ENCODE measurements at regions not wholly inside any gene's neighbourhood (a gene's known extent, or its start where the extent isn't known, plus 50 kb on each side); places are given as distances from the start of the nearest gene placed in this dataset.
"Not testable (repeated sequence)": the region's sequence is repeated elsewhere in the genome, so short reads cannot be mapped to it uniquely, and the experiment has no call there.

DNA sequence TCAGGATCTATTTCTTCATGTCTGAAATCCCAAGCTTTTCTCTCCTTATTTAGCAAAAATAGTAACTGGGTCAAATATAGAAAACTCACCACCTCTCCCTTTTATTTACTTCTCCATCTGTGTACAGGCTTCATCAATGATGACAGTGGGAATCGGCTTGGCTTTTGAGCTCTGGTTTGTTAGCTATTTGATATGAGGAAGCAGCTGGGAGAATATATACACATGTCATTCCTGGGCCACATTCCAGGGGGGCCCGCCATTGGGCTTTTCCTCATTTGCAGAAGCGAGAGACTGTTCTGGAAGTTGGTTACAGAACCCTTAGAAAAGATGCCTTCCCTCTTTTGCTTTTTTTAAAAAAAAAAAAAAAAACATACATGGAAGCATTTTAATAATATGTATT is 107.4 kb upstream of the F9 start:
- no peaks in the 10 kb centered on the region for H3K36me3 Mint-ChIP-seq (ENCODE audit: low read depth)
- H3K4me3 Mint-ChIP-seq (ENCODE audit: unreplicated experiment), result no peak overlapping the region
- H3K27me3 Mint-ChIP-seq (ENCODE audit: low read depth), result no peaks in the 10 kb centered on the region
- H3K9me3 Mint-ChIP-seq (ENCODE audit: low read depth), result peaks cover 8% of the 10 kb centered on the region
- TF ChIP-seq, protein P1, sequence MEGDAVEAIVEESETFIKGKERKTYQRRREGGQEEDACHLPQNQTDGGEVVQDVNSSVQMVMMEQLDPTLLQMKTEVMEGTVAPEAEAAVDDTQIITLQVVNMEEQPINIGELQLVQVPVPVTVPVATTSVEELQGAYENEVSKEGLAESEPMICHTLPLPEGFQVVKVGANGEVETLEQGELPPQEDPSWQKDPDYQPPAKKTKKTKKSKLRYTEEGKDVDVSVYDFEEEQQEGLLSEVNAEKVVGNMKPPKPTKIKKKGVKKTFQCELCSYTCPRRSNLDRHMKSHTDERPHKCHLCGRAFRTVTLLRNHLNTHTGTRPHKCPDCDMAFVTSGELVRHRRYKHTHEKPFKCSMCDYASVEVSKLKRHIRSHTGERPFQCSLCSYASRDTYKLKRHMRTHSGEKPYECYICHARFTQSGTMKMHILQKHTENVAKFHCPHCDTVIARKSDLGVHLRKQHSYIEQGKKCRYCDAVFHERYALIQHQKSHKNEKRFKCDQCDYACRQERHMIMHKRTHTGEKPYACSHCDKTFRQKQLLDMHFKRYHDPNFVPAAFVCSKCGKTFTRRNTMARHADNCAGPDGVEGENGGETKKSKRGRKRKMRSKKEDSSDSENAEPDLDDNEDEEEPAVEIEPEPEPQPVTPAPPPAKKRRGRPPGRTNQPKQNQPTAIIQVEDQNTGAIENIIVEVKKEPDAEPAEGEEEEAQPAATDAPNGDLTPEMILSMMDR (IDR thresholded peaks at IDR 0.05), result no peak
- no peak for DNase-seq (ENCODE audit: low spot score)
- no peak overlapping the region for H3K27ac Mint-ChIP-seq (ENCODE audit: unreplicated experiment)
- no peaks in the 10 kb centered on the region for H3K4me1 Mint-ChIP-seq (ENCODE audit: low read depth)

DNA sequence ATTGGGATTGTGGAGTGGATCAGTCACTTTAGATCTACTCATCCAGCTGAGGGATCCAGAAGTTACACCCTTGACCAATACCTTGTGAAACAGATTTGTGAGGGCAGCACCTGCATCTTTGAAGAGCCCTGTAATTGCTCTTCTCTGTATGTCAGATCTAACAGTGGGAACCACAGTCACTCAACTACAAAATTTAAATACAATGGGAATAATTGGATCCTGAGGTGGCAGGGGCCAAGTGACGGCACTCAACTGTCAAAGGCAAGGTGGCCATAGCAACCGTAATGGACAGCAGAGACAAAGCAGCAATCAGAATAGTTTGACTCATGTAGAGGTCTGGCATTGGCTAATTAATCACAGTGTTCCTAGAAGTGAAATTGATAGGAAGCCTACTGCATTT is 132.3 kb upstream of the F9 start:
- H3K4me1 Mint-ChIP-seq (ENCODE audit: low read depth), result not testable (repeated sequence)

DNA sequence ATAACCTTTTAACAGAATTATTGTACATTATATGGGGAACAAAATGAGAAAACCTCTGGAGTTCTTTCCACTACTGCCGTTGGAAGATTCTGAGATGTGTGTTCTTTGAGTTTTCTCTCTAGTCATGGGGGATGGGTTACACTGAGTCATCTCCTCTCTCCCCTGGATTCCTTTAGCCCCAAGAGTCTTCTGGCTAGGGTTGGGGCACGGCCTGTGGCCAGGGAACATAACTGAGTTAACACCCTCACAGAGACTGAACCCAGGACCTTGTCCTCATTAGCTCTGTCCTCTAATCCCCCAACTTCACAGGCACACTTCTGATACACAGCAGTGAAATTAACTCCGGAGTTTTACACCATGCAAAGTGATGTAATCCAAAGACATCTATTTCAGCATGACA is 142.3 kb upstream of the F9 start:
- Mint-ChIP-seq H3K27ac (ENCODE audit: unreplicated experiment) (no peak overlapping the region), H3K4me1 (ENCODE audit: low read depth) (no peaks in the 10 kb centered on the region), H3K27me3 (ENCODE audit: low read depth) (no peaks in the 10 kb centered on the region), H3K9me3 (ENCODE audit: low read depth) (peaks cover 2% of the 10 kb centered on the region), H3K4me3 (ENCODE audit: unreplicated experiment) (no peak overlapping the region), H3K36me3 (ENCODE audit: low read depth) (no peaks in the 10 kb centered on the region)
- DNase-seq (ENCODE audit: low spot score), result no peak
- TF ChIP-seq, protein P1 (IDR thresholded peaks at IDR 0.05), result no peak

More for the DNA sequence above, 132.3 kb upstream of the F9 start:
- not testable (repeated sequence) for H3K27ac Mint-ChIP-seq (ENCODE audit: unreplicated experiment); H3K36me3 Mint-ChIP-seq (ENCODE audit: low read depth); H3K27me3 Mint-ChIP-seq (ENCODE audit: low read depth); DNase-seq (ENCODE audit: low spot score); H3K4me3 Mint-ChIP-seq (ENCODE audit: unreplicated experiment)
- H3K9me3 Mint-ChIP-seq (ENCODE audit: low read depth), result peaks cover 45% of the 10 kb centered on the region

DNA sequence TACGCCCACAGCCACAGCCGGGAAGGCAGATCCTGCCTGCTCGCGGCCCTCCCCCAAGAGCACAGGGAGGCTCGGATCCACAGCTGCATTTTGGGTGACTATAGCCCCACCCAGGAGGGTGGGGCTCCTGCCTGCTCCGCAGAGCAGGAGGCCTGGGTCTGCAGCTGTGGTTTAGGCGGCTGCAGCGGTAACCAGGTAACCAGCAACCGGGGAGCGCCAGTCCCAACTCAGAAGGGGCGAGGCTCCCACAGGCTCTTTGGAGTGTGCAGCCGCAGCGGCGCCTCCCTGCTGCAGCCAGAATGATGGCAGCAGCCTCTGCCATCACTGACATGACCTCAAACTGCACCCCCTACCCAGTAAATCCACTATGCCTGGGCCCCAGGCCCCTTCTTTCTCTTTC is 148.0 kb upstream of the F9 start:
- no peak for DNase-seq (ENCODE audit: low spot score)
- no peaks in the 10 kb centered on the region for H3K36me3 Mint-ChIP-seq (ENCODE audit: low read depth)
- TF ChIP-seq, protein P1 (IDR thresholded peaks at IDR 0.05), result no peak
- H3K9me3 Mint-ChIP-seq (ENCODE audit: low read depth), result peaks cover 9% of the 10 kb centered on the region
- no peaks in the 10 kb centered on the region for H3K27me3 Mint-ChIP-seq (ENCODE audit: low read depth)
- H3K27ac Mint-ChIP-seq (ENCODE audit: unreplicated experiment), result no peak overlapping the region
- no peak overlapping the region for H3K4me3 Mint-ChIP-seq (ENCODE audit: unreplicated experiment)
- no peaks in the 10 kb centered on the region for H3K4me1 Mint-ChIP-seq (ENCODE audit: low read depth)

DNA sequence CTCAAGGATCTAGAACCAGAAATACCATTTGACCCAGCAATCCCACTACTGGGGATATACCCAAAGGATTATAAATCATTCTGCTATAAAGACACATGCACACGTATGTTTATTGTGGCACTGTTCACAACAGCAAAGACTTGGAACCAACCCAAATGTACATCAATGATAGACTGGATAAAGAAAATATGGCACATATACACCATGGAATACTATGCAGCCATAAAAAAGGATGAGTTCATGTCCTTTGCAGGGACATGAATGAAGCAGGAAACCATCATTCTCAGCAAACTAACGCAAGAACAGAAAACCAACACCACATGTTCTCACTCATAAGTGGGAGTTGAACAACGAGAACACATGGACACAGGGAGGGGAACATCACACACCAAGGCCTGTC is 154.0 kb upstream of the F9 start:
- not testable (repeated sequence) for H3K4me3 Mint-ChIP-seq (ENCODE audit: unreplicated experiment); H3K36me3 Mint-ChIP-seq (ENCODE audit: low read depth); H3K27ac Mint-ChIP-seq (ENCODE audit: unreplicated experiment); DNase-seq (ENCODE audit: low spot score); H3K4me1 Mint-ChIP-seq (ENCODE audit: low read depth); H3K27me3 Mint-ChIP-seq (ENCODE audit: low read depth)
- peaks cover 30% of the 10 kb centered on the region for H3K9me3 Mint-ChIP-seq (ENCODE audit: low read depth)

DNA sequence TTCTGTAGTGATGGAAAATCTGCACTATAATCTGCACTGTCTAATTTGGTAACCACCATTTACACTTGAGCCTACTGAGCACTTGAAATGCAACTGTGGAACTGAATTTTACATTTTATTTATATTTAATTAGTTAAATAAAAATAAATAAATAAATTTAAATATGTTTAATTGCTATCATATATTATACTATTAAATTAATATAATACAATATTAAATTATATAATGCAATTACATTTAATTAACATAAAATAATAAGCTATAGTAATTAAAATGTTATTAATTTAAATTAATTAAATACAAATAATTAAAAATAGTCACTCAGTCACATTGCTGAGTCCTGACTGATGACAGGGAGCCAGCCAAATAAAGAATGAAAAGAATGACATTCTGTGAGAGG is 170.2 kb upstream of the F9 start:
- no peak for DNase-seq (ENCODE audit: low spot score)
- TF ChIP-seq, protein P1 (IDR thresholded peaks at IDR 0.05), result no peak
- Mint-ChIP-seq H3K4me3 (ENCODE audit: unreplicated experiment) (no peak overlapping the region), H3K4me1 (ENCODE audit: low read depth) (no peaks in the 10 kb centered on the region), H3K36me3 (ENCODE audit: low read depth) (no peaks in the 10 kb centered on the region), H3K27me3 (ENCODE audit: low read depth) (no peaks in the 10 kb centered on the region), H3K27ac (ENCODE audit: unreplicated experiment) (no peak overlapping the region), H3K9me3 (ENCODE audit: low read depth) (peaks cover 8% of the 10 kb centered on the region)

DNA sequence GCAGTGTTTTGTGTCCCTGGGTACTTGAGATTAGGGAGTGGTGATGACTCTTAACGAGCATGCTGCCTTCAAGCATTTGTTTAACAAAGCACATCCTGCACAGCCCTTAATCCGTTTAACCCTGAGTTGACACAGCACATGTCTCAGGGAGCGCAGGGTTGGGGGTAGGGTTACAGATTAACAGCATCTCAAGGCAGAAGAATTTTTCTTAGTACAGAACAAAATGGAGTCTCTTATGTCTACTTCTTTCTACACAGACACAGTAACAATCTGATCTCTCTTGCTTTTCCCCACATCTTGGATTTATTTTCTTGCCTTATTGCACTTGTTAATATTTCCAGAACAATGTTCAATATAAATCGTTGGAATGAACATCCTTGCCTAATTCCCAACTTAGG is 187.9 kb upstream of the F9 start:
- not testable (repeated sequence) for H3K9me3 Mint-ChIP-seq (ENCODE audit: low read depth); H3K27ac Mint-ChIP-seq (ENCODE audit: unreplicated experiment); H3K4me3 Mint-ChIP-seq (ENCODE audit: unreplicated experiment); H3K36me3 Mint-ChIP-seq (ENCODE audit: low read depth); H3K4me1 Mint-ChIP-seq (ENCODE audit: low read depth); H3K27me3 Mint-ChIP-seq (ENCODE audit: low read depth); DNase-seq (ENCODE audit: low spot score)

DNA sequence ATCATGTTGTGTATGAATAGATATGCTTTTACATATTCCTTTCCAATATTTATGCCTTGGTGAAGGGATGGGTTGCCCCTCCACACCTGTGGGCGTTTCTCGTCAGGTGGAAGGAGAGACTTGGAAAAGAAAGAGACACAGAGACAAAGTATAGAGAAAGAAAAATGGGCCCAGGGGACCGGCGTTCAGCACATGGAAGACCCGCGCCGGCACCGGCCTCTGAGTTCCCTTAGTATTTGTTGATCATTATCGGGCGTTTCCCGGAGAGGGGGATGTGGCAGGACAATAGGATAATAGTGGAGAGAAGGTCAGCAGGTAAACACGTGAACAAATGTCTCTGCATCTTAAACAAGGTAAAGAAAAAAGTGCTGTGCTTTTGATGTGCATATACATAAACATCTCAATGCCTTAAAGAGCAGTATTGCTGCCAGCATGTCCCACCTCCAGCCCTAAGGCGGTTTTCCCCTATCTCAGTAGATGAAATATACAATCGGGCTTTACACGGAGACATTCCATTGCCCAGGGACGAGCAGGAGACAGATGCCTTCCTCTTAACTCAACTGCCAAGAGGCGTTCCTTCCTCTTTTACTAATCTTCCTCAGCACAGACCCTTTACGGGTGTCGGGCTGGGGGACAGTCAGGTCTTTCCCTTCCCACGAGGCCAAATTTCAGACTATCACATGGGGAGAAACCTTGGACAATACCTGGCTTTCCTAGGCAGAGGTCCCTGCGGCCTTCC is 188.5 kb upstream of the F9 start:
- not testable (repeated sequence) for H3K27me3 Mint-ChIP-seq (ENCODE audit: low read depth); H3K9me3 Mint-ChIP-seq (ENCODE audit: low read depth); H3K4me3 Mint-ChIP-seq (ENCODE audit: unreplicated experiment); DNase-seq (ENCODE audit: low spot score); H3K27ac Mint-ChIP-seq (ENCODE audit: unreplicated experiment); H3K4me1 Mint-ChIP-seq (ENCODE audit: low read depth); H3K36me3 Mint-ChIP-seq (ENCODE audit: low read depth)
